ENCODE measurements at regions not wholly inside any gene's neighbourhood (a gene's known extent, or its start where the extent isn't known, plus 50 kb on each side); places are given as distances from the start of the nearest gene placed in this dataset.

DNA sequence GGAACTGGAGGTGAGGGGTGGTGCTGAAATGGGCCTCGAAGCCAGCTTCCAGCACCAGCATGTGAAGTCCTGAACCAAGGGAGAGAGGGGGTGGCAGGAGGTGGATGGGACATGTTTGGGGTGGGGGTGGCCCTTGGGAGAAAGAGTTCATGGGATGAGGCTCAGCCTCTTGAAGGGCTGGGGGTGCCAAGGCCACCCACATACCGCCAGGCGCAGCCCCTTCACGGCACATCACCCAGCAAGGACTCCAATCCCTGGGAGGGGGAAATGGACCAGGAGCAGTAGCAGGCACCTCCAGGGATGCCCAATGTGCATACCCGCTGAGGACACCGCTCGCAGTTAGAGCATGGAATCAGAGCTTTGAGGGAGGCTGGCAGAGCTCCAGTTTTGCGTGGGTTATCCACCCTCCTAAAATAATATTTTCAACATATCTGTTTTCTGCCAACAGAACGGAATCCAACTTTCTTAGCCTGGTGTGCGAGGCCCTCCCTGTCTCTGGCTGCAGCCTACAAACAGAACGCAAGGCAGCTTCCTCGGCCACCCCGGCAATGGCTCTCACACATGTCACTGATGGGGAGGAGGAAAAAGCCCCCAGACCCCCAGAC, 140.5 kb upstream of the VSTM2B start:
- POLR2A ChIA-PET: interaction anchor here (0.6 kb wide), 2 partner anchors 12 to 94 kb away, joined by 3 read pairs; no protein-coding TSS in a partner anchor
- BruUV-seq (replicated peaks): no TSS peak
- intact Hi-C loops (cut with micrococcal nuclease; ENCODE audit: unreplicated experiment): no loop called here

DNA sequence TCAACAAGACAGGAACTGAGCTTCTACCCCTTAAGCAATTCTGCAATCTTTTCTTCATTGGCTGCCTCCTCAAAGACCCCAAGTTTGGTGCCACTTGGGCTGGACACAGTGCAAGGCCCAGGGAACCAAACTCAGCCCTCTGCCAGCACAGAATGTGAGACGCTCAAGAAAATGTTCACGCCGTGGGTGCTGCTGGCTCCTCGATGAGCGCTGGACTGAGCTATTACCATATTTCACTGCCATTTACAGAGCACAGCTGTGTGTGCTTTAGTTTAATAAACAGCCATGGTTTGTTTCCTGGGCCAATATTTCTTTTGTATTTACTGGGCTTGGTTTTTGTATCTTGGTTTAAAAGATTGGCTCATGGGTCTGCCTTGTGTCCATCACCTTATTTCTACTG, 138.8 kb upstream of the VSTM2B start:
- intact Hi-C loops (cut with micrococcal nuclease; ENCODE audit: unreplicated experiment): no loop called here
- DNase-seq (ENCODE audit: low spot score): no peak
- Histone ChIP-seq H3K9me2 (ENCODE audit: insufficient read depth, low read length) (no peaks in the 10 kb centered on the region), H3K79me2 (ENCODE audit: insufficient read depth, low read depth, low read length) (no peaks in the 10 kb centered on the region), H3K27ac (ENCODE audit: low read depth, low read length, poor library complexity, severe bottlenecking) (no peak overlapping the region), H3K9me3 (ENCODE audit: low read length) (no peaks in the 10 kb centered on the region), H3K4me3 (ENCODE audit: low read depth, low read length, poor library complexity, severe bottlenecking) (no peak overlapping the region), H3K36me3 (ENCODE audit: insufficient read depth, low read length) (no peaks in the 10 kb centered on the region), H3K4me1 (ENCODE audit: insufficient read depth, low read length, poor library complexity, severe bottlenecking) (no peaks in the 10 kb centered on the region), H3K4me2 (ENCODE audit: low read length) (no peak overlapping the region), H4K20me1 (ENCODE audit: insufficient read depth, low read length) (no peaks in the 10 kb centered on the region), H2AFZ (ENCODE audit: low read length) (no peak overlapping the region)
- ChIA-PET CTCF (ENCODE audit: unreplicated experiment) (no interaction called here), POLR2A (interaction anchor here (1.1 kb wide), 1 partner anchor 27 kb away, joined by 3 read pairs; no protein-coding TSS in a partner anchor)
- no TSS peak for BruUV-seq (replicated peaks)
- TF ChIP-seq, protein P1, sequence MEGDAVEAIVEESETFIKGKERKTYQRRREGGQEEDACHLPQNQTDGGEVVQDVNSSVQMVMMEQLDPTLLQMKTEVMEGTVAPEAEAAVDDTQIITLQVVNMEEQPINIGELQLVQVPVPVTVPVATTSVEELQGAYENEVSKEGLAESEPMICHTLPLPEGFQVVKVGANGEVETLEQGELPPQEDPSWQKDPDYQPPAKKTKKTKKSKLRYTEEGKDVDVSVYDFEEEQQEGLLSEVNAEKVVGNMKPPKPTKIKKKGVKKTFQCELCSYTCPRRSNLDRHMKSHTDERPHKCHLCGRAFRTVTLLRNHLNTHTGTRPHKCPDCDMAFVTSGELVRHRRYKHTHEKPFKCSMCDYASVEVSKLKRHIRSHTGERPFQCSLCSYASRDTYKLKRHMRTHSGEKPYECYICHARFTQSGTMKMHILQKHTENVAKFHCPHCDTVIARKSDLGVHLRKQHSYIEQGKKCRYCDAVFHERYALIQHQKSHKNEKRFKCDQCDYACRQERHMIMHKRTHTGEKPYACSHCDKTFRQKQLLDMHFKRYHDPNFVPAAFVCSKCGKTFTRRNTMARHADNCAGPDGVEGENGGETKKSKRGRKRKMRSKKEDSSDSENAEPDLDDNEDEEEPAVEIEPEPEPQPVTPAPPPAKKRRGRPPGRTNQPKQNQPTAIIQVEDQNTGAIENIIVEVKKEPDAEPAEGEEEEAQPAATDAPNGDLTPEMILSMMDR (conservative IDR thresholded peaks at IDR 0.05; ENCODE audit: low read length): no peak
- no peak for TF ChIP-seq EZH2phosphoT487 (IDR thresholded peaks at IDR 0.05; ENCODE audit: borderline replicate concordance, low read depth, low read length)

More for the DNA sequence above, 140.5 kb upstream of the VSTM2B start:
- TF ChIP-seq, protein P1 (conservative IDR thresholded peaks at IDR 0.05; ENCODE audit: low read length): no peak
- no peak for TF ChIP-seq EZH2phosphoT487 (IDR thresholded peaks at IDR 0.05; ENCODE audit: borderline replicate concordance, low read depth, low read length)
- H3K36me3 ChIP-seq (ENCODE audit: insufficient read depth, low read length): no peaks in the 10 kb centered on the region
- H3K9me2 ChIP-seq (ENCODE audit: insufficient read depth, low read length): no peaks in the 10 kb centered on the region
- CTCF ChIA-PET (ENCODE audit: unreplicated experiment): no interaction called here
- H3K27ac ChIP-seq (ENCODE audit: low read depth, low read length, poor library complexity, severe bottlenecking): no peak overlapping the region
- no peak for DNase-seq (ENCODE audit: low spot score)
- no peaks in the 10 kb centered on the region for H3K79me2 ChIP-seq (ENCODE audit: insufficient read depth, low read depth, low read length)
- H3K4me3 ChIP-seq (ENCODE audit: low read depth, low read length, poor library complexity, severe bottlenecking): no peak overlapping the region
- no peaks in the 10 kb centered on the region for H3K9me3 ChIP-seq (ENCODE audit: low read length)
- no peaks in the 10 kb centered on the region for H3K4me1 ChIP-seq (ENCODE audit: insufficient read depth, low read length, poor library complexity, severe bottlenecking)
- no peak overlapping the region for H3K4me2 ChIP-seq (ENCODE audit: low read length)
- no peak overlapping the region for H2AFZ ChIP-seq (ENCODE audit: low read length)
- no peaks in the 10 kb centered on the region for H4K20me1 ChIP-seq (ENCODE audit: insufficient read depth, low read length)

DNA sequence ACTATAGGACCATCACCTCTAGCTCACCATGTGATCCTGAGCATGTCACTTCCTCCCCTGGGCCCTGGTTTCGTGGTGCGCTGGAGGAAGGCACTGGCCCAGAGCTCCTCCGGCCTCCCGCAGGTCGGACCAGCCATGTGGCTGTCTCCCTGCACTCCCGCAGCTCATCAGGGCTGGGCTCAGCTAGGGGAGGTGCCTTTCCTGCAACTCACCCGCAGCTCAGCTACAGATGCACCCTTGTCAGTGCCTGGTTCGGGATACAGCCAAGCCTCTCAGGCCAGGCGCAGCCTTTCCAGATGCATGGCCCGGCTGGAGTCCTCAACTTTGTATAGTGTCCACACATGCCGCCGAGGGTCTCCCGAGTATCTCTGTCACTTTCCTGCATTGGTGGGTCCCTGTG, 138.2 kb upstream of the VSTM2B start:
- POLR2A ChIA-PET: interaction anchor here (1.1 kb wide), 1 partner anchor 26 kb away, joined by 3 read pairs; no protein-coding TSS in a partner anchor
- DNase-seq (ENCODE audit: low spot score): no peak
- intact Hi-C loops (cut with micrococcal nuclease; ENCODE audit: unreplicated experiment): no loop called here

More for the DNA sequence above, 138.2 kb upstream of the VSTM2B start:
- TF ChIP-seq, protein P1 (conservative IDR thresholded peaks at IDR 0.05; ENCODE audit: low read length): no peak
- TF ChIP-seq EZH2phosphoT487 (IDR thresholded peaks at IDR 0.05; ENCODE audit: borderline replicate concordance, low read depth, low read length): no peak
- no peaks in the 10 kb centered on the region for H3K9me3 ChIP-seq (ENCODE audit: low read length)
- H4K20me1 ChIP-seq (ENCODE audit: insufficient read depth, low read length): no peaks in the 10 kb centered on the region
- BruUV-seq (replicated peaks): no TSS peak
- H3K79me2 ChIP-seq (ENCODE audit: insufficient read depth, low read depth, low read length): no peaks in the 10 kb centered on the region
- H3K4me3 ChIP-seq (ENCODE audit: low read depth, low read length, poor library complexity, severe bottlenecking): no peak overlapping the region
- CTCF ChIA-PET (ENCODE audit: unreplicated experiment): no interaction called here
- no peaks in the 10 kb centered on the region for H3K36me3 ChIP-seq (ENCODE audit: insufficient read depth, low read length)
- no peaks in the 10 kb centered on the region for H3K4me1 ChIP-seq (ENCODE audit: insufficient read depth, low read length, poor library complexity, severe bottlenecking)
- no peak overlapping the region for H3K27ac ChIP-seq (ENCODE audit: low read depth, low read length, poor library complexity, severe bottlenecking)
- no peaks in the 10 kb centered on the region for H3K9me2 ChIP-seq (ENCODE audit: insufficient read depth, low read length)
- no peak overlapping the region for H3K4me2 ChIP-seq (ENCODE audit: low read length)
- no peak overlapping the region for H2AFZ ChIP-seq (ENCODE audit: low read length)
